Astrocyte (in vitro differentiated cells and primary cell): ENCODE measurements at regions not wholly inside any gene's neighbourhood (a gene's known extent, or its start where the extent isn't known, plus 50 kb on each side); places are given as distances from the start of the nearest gene placed in this dataset.

Experiments
- CTCF ChIP-seq: IDR thresholded peaks from 2 replicates; pipeline ENCODE4 v1.5.1; 2011; ENCODE audit warnings: low read depth, mild to moderate bottlenecking, inconsistent platforms, low read length, moderate library complexity; ENCODE audit not compliant: insufficient read depth
- EZH2 ChIP-seq: IDR thresholded peaks from 2 replicates; pipeline ENCODE4 v1.6.1; 2012; ENCODE audit warnings: mild to moderate bottlenecking, low read length, inconsistent platforms; ENCODE audit not compliant: insufficient read depth

GRCh38 chr3:190210608-190211007 is 89.9 kb upstream of the P3H2 start:
- TF ChIP-seq CTCF (no peak), EZH2 (no peak)
